Activated naive CD4-positive, alpha-beta T cell treated with anti-CD3 and anti-CD28 coated beads, Interleukin-2, amount 10 ng/mL, durations not matched to agents 7 days and 5 days (primary cell): ENCODE measurements at regions not wholly inside any gene's neighbourhood (a gene's known extent, or its start where the extent isn't known, plus 50 kb on each side); places are given as distances from the start of the nearest gene placed in this dataset.

Source experiments
- CTCF ChIA-PET: fragments of 350-600 bp; sonication (Branson Sonifier 250); formaldehyde crosslinking; loops from one replicate; lab custom pipeline; 2021; ENCODE audit warnings: antibody characterized with exemption; lab: Charles Lee
- DNase-seq: peaks from one replicate; pipeline ENCODE4 v3.0.0-alpha.2; 2020
- H3K27ac Mint-ChIP-seq: one replicate; pipeline ENCODE4 v1.8.0; 2021; ENCODE audit warnings: mild to moderate bottlenecking, moderate library complexity, mixed read lengths
- H3K27me3 Mint-ChIP-seq: one replicate; pipeline ENCODE4 v1.8.0; 2021; ENCODE audit warnings: mild to moderate bottlenecking, mixed read lengths
- H3K36me3 Mint-ChIP-seq: one replicate; pipeline ENCODE4 v1.8.0; 2021; ENCODE audit warnings: mixed read lengths
- H3K4me1 Mint-ChIP-seq: one replicate; pipeline ENCODE4 v1.8.0; 2021; ENCODE audit warnings: mixed read lengths
- H3K4me3 Mint-ChIP-seq: one replicate; pipeline ENCODE4 v1.8.0; 2021; ENCODE audit warnings: mild to moderate bottlenecking, moderate library complexity, mixed read lengths
- H3K9me3 Mint-ChIP-seq: one replicate; pipeline ENCODE4 v1.8.0; 2021; ENCODE audit warnings: mixed read lengths

DNA sequence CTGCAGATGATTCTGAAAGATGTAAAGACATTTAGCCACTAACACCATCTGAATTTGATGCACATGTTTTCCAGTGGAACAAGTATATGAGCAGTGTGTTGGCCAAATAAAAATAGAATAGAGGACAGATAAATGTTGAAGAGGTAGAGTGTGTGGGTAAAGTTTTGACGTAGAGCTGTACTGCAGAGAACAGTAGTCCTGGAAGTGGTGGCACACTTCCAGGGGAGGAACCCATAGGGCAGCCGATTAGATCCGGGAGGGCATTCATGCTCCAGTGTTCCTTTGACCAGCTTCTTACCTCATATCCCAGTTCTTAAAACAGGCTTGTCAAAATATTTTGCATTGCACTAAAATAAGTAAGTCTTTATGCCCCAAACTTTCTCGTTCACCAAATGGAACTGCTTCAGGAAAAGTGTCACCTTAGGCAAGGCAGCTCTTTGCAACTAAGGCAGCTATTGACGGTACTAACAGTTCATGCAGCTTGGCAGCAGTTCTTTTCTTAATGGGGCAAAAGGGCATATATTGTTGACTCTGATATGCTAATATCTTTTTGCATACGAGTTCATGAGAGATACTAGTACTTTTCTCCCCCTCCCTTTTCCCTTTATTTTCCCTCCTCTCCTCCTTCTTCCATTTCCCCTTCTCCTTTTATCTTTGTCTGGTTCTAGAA lies 429.3 kb upstream of the AZI2 start:
- no peaks in the 10 kb centered on the region for H3K27me3 Mint-ChIP-seq
- no peak overlapping the region for H3K4me3 Mint-ChIP-seq
- no peak overlapping the region for H3K27ac Mint-ChIP-seq
- no peak for DNase-seq
- H3K4me1 Mint-ChIP-seq: no peaks in the 10 kb centered on the region
- CTCF ChIA-PET: no interaction called here
- H3K36me3 Mint-ChIP-seq: no peaks in the 10 kb centered on the region
- H3K9me3 Mint-ChIP-seq: peaks cover 1% of the 10 kb centered on the region

DNA sequence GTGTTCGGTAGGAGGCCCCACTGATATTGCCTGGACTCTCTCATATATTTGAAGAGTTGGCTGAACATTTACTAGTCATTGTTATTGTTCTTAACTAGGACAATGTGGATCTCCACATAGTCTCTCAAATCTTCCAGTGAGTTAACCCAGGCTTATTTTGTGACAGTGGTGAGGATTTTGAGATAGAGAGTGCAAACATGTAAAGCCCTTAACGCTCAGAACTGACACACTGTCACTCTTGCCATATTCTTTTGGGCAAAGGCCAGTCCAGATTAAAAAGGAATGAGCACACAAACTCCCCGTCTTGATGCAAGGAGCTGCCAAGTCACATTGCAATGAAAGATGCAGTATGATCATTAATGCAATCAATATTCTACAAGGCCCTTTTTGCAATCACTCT lies 431.9 kb upstream of the AZI2 start:
- Mint-ChIP-seq H3K27ac (no peak overlapping the region), H3K4me3 (no peak overlapping the region), H3K4me1 (no peaks in the 10 kb centered on the region), H3K36me3 (no peaks in the 10 kb centered on the region), H3K27me3 (no peaks in the 10 kb centered on the region), H3K9me3 (no peaks in the 10 kb centered on the region)
- DNase-seq: no peak
- CTCF ChIA-PET: no interaction called here

DNA sequence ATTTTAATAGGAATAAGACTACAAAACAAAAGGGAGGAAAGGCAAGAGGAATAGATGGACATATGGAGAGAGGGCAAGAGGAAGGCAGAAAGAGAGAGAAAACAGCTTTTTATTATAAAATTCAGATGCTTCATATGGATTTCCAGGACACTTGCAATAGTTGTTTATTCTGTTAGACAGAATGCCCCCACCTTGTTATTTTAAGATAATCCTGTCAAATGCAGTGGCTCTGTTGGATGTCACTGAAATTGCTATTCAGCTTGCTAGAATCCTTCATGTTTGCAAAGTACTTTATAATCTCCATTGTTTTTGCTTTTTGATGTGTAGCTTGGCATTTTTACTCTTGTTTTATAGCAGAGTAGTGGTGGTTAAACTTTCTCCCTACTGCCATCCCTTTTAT lies 432.4 kb upstream of the AZI2 start:
- no peak overlapping the region for H3K4me3 Mint-ChIP-seq
- H3K27me3 Mint-ChIP-seq: no peaks in the 10 kb centered on the region
- H3K4me1 Mint-ChIP-seq: no peaks in the 10 kb centered on the region
- CTCF ChIA-PET: no interaction called here
- H3K36me3 Mint-ChIP-seq: no peaks in the 10 kb centered on the region
- no peaks in the 10 kb centered on the region for H3K9me3 Mint-ChIP-seq
- no peak for DNase-seq
- H3K27ac Mint-ChIP-seq: no peak overlapping the region

DNA sequence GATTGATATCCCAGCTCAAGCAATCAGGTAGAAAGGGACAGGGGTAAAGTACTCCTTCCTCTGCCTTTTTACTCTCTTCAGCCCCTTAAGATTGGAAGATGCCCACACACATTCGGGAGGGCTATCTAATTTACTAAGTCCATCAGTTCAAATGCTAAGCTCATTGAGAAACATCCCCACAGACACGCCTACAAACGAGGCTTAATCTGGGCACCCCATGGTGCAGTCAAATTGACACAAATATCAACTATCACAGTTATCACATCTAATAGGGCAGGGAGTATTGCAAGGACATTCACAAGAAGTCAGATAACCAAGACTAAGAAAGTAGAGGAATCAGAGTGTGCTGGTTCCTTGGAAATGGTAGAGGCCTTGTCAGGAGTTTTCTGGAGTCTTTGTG lies 437.8 kb upstream of the AZI2 start:
- no peaks in the 10 kb centered on the region for H3K9me3 Mint-ChIP-seq
- H3K4me3 Mint-ChIP-seq: no peak overlapping the region
- no peaks in the 10 kb centered on the region for H3K36me3 Mint-ChIP-seq
- CTCF ChIA-PET: no interaction called here
- no peaks in the 10 kb centered on the region for H3K4me1 Mint-ChIP-seq
- H3K27me3 Mint-ChIP-seq: no peaks in the 10 kb centered on the region
- DNase-seq: no peak
- no peak overlapping the region for H3K27ac Mint-ChIP-seq

DNA sequence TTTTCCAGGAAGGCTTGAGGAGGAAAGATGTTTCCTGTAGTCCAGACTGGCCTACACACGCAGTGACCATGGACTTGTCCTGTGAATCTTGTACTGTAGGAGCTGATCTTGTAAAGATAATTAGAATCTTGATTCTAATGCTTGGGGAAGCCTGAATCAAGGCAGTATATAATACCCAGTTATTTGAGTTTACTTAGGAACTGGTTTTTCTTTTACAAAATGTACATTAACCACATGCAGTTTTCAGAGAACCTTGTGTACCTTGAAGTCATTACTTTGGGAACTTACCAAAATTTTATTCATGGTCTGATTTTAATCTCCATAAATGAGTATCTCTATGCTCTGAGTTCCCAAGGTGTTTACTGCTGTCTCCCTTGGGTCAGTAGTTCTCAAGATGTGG lies 439.9 kb upstream of the AZI2 start:
- Mint-ChIP-seq H3K36me3 (no peaks in the 10 kb centered on the region), H3K4me1 (no peaks in the 10 kb centered on the region), H3K27me3 (no peaks in the 10 kb centered on the region), H3K27ac (no peak overlapping the region), H3K4me3 (no peak overlapping the region), H3K9me3 (no peaks in the 10 kb centered on the region)
- CTCF ChIA-PET: no interaction called here
- DNase-seq: no peak

DNA sequence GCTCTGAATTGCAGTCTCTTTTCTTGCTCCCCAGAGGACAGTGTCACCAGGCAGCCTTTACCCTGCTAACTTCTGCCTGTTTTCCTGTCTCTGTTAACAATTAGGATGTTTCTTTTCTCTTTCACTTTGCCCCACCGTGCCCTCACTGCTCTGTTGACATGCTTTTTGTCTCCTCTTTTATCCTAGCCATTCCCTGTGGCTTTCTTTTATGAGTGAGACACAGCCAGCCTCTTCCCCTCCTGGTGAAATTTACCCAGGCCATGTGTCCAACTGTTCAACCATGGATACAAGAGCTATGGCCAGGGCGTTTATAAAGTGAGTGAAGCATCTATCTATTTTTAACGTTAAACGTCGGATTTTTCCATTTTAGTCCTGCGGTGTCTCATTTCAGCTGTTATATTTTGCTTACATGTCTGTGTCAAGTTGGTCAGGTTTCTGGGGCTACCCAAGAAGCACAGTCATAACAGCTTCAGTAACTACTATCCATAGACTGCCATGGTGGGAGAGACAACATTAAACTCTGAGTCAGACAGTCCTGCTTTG lies 443.2 kb upstream of the AZI2 start:
- Mint-ChIP-seq H3K27ac (no peak overlapping the region), H3K36me3 (no peaks in the 10 kb centered on the region), H3K4me1 (no peaks in the 10 kb centered on the region), H3K9me3 (no peaks in the 10 kb centered on the region), H3K27me3 (no peaks in the 10 kb centered on the region), H3K4me3 (no peak overlapping the region)
- no peak for DNase-seq
- CTCF ChIA-PET: no interaction called here

DNA sequence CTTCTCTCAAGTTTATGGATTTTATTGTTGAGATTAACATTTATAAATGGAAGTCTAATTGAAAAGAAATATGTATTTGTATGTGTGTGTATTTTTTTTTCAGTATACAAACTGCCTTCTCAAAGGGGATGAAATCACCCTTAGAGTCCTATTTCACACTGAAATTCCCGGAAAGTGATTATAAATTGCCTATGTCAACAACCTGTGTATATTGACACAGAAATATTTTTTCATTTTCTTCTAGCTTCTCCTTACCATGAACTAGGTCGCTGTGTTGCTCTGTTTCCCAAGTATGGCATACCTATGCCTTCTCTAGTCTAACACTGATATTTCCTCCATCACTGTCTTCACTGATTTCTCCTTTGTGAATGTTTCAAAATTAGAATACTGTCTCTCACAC lies 444.0 kb upstream of the AZI2 start:
- CTCF ChIA-PET: no interaction called here
- H3K27ac Mint-ChIP-seq: no peak overlapping the region
- no peaks in the 10 kb centered on the region for H3K27me3 Mint-ChIP-seq
- H3K36me3 Mint-ChIP-seq: no peaks in the 10 kb centered on the region
- no peaks in the 10 kb centered on the region for H3K9me3 Mint-ChIP-seq
- no peak for DNase-seq
- H3K4me3 Mint-ChIP-seq: no peak overlapping the region
- H3K4me1 Mint-ChIP-seq: no peaks in the 10 kb centered on the region

DNA sequence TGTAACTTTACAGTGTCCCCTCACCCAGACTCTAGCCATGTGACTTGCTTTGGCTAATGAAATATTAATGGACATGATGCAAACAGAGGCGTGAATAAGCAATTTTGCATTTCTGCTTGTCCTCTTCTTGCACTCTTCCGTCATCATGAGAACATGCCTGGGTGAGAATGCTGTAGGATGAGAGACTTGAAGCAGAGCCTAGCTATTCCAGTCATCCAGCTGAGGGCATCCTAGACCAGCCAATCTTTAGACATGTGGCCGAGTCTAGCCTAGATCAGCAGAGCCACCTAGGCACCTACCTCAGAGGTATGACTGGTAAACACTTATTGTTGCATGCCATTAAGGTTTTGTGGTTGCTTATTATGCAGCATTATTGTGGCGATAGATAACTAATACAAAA lies 450.5 kb upstream of the AZI2 start:
- CTCF ChIA-PET: no interaction called here
- H3K4me1 Mint-ChIP-seq: no peaks in the 10 kb centered on the region
- H3K4me3 Mint-ChIP-seq: no peak overlapping the region
- H3K27ac Mint-ChIP-seq: no peak overlapping the region
- no peaks in the 10 kb centered on the region for H3K36me3 Mint-ChIP-seq
- DNase-seq: no peak
- H3K9me3 Mint-ChIP-seq: no peaks in the 10 kb centered on the region
- no peaks in the 10 kb centered on the region for H3K27me3 Mint-ChIP-seq

DNA sequence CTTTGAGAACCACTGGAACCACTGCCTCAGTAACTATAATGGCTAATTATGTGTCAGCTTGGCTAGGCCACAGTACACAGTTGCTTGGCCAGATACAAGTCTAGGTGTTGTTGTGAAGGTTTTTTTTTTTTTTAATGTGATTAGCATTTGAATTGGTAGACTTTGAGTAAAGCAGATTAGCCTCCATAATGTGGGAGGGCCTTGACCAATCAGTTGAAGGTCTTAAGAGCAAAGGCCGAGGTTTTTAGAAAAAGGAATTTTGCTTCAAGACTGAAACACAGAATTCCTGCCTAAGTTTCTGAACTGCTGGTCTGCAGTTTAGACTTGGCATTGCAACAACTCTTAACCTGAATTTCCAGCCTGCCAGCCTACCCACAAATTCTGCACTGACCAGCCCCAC lies 451.6 kb upstream of the AZI2 start:
- CTCF ChIA-PET: no interaction called here
- no peaks in the 10 kb centered on the region for H3K4me1 Mint-ChIP-seq
- H3K36me3 Mint-ChIP-seq: no peaks in the 10 kb centered on the region
- H3K9me3 Mint-ChIP-seq: no peaks in the 10 kb centered on the region
- H3K27ac Mint-ChIP-seq: no peak overlapping the region
- no peak for DNase-seq
- H3K4me3 Mint-ChIP-seq: no peak overlapping the region
- no peaks in the 10 kb centered on the region for H3K27me3 Mint-ChIP-seq

DNA sequence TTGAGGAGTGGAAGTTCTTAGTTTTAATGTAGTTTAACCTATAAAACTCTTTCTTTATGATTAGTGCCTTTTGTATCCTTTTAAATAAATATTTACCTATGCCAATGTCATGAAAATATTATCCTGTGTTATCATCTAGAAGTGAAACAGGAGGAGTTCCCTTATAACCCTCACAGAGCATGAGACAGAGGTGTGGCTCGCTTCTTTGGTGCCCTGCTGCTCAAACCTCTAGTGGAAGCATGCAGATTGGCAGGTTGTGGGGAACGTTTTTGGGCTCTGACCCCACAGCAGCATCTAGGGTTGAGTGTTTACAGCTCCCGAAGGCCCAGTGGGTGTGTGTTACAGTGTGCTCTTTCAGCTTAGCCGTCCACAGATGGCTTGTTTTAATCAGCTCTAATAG lies 459.4 kb upstream of the AZI2 start:
- Mint-ChIP-seq H3K27ac (no peak overlapping the region), H3K4me3 (no peak overlapping the region)
- CTCF ChIA-PET: no interaction called here

DNA sequence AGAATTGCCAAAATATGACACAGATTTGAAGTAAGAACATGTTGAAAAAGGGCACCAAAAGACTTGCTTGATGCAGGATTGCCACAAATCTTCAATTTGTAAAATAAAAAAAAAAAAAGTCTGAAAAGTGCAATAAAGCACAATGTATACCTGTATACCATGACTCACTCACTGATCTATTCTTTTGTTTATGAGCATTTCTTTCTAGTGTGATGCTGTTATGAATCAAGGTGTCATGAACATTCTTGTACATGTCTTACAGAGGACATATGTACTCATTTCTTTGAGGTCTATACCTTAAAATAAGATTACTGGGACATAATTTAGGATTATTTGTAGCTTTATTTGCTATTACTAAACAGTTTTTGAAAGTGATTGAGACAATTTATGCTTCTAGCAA lies 464.9 kb upstream of the RBMS3 start:
- CTCF ChIA-PET: no interaction called here
- DNase-seq: no peak
- Mint-ChIP-seq H3K4me1 (no peaks in the 10 kb centered on the region), H3K36me3 (no peaks in the 10 kb centered on the region), H3K27ac (no peak overlapping the region), H3K27me3 (no peaks in the 10 kb centered on the region), H3K9me3 (no peaks in the 10 kb centered on the region), H3K4me3 (no peak overlapping the region)

More for the DNA sequence above, 459.4 kb upstream of the AZI2 start:
- Mint-ChIP-seq H3K36me3 (no peaks in the 10 kb centered on the region), H3K9me3 (peaks cover 2% of the 10 kb centered on the region), H3K4me1 (no peaks in the 10 kb centered on the region), H3K27me3 (no peaks in the 10 kb centered on the region)
- DNase-seq: no peak

DNA sequence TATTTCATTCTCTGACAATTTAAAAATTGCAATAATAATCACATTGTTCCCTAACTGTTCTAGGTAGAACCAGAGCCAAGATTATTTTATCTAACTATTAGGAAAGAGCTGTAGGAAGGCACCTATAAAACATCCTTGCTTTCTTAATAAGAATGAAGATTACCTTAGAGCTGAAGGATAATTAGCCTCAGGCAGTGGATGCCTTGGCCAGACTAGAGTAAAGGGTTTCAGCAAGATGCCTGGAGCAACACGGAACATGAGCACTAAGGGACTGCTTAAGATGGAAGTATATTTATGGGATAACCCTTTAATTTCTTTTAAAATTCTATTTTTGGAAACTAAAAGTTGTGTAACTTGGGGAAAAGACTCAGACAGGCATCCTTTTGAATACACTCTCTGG lies 456.6 kb upstream of the RBMS3 start:
- no peak overlapping the region for H3K4me3 Mint-ChIP-seq
- no peak overlapping the region for H3K27ac Mint-ChIP-seq
- H3K4me1 Mint-ChIP-seq: no peaks in the 10 kb centered on the region
- no peaks in the 10 kb centered on the region for H3K27me3 Mint-ChIP-seq
- no peak for DNase-seq
- no peaks in the 10 kb centered on the region for H3K9me3 Mint-ChIP-seq
- CTCF ChIA-PET: no interaction called here
- no peaks in the 10 kb centered on the region for H3K36me3 Mint-ChIP-seq

DNA sequence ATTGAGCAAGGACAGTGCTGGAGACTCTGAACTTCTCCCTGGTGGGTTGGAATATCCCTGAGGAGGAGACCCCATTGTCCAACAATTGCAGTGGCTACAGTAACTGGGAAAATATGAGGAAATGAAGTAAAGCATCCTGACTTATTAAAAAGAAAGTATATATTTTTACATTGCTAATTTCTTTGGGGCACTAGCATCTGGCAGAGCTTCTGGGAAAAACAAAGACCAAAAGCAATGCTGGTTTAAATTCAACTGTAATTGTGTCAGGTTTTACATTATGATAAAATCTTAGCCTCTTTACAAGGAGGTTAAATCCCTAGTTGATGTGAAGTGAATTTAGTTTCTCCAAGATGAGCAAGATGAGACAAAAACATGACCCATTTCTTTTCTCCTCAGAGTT lies 454.0 kb upstream of the RBMS3 start:
- no peak for DNase-seq
- no peak overlapping the region for H3K4me3 Mint-ChIP-seq
- H3K27me3 Mint-ChIP-seq: no peaks in the 10 kb centered on the region
- no peaks in the 10 kb centered on the region for H3K9me3 Mint-ChIP-seq
- CTCF ChIA-PET: no interaction called here
- no peaks in the 10 kb centered on the region for H3K4me1 Mint-ChIP-seq
- no peaks in the 10 kb centered on the region for H3K36me3 Mint-ChIP-seq
- no peak overlapping the region for H3K27ac Mint-ChIP-seq

DNA sequence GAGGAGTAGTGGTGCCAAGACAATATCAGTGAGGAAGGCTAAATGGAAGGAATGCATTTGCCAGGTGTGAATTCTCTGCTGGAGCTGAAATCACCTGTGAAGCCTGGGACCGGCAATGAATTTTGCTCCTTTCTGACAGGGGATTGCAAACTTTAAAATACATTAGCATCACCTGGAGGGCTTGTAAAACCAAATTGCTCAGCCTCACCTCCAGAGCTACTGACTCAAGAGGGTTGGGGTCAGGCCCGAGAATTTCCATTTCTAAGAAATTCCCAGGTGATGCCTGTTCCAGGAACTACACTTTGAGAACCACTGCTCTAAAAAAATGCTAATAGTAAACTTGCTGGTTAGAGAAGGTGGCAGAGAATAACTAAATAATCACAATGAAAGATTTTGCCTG lies 445.6 kb upstream of the RBMS3 start:
- H3K4me1 Mint-ChIP-seq: no peaks in the 10 kb centered on the region
- CTCF ChIA-PET: no interaction called here
- DNase-seq: no peak
- no peak overlapping the region for H3K4me3 Mint-ChIP-seq
- H3K36me3 Mint-ChIP-seq: no peaks in the 10 kb centered on the region
- no peak overlapping the region for H3K27ac Mint-ChIP-seq
- H3K27me3 Mint-ChIP-seq: peaks cover 3% of the 10 kb centered on the region
- no peaks in the 10 kb centered on the region for H3K9me3 Mint-ChIP-seq

DNA sequence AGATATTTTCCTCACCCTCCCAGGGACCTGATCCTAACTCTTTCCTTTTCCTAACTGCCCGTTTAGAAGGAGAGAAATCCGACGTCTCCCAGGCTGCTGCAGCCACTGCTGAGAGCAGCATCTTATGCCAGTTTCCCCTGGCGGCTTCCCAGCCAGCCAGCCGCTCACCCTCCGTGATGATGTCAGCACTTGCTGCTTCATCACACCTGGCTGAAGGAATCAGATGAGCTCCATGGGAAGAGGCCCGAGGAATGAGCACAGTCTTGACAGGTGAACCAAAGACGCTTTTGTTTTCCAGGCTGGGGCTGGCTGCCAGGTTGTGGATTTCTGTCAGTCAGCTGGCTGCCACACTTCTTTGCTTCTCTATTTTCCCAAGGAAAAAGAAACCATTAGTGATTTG lies 445.1 kb upstream of the RBMS3 start:
- Mint-ChIP-seq H3K4me1 (no peaks in the 10 kb centered on the region), H3K4me3 (no peak overlapping the region), H3K36me3 (no peaks in the 10 kb centered on the region), H3K27ac (no peak overlapping the region), H3K9me3 (no peaks in the 10 kb centered on the region), H3K27me3 (peaks cover 3% of the 10 kb centered on the region)
- CTCF ChIA-PET: no interaction called here
- no peak for DNase-seq

DNA sequence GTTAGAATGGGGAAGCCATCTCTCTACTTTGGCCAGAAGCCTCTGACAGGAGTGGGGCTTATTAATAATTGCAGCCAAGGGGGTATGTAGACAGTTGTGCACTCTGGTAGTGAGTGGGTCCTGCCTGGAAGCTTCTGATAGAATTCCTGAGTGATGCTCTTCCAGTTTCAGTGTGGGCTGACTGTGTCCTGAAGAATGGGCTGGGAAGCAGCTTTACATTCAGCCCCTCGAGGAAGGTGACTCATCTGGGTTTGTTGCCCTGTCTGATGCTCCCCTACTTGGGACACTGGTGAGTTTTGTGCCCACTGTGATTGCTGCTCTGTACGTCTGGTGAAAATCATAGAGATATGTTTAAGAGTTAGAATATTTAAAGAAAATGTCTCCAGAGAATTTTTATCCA lies 444.7 kb upstream of the RBMS3 start:
- Mint-ChIP-seq H3K4me3 (no peak overlapping the region), H3K4me1 (no peaks in the 10 kb centered on the region), H3K27ac (no peak overlapping the region), H3K27me3 (peaks cover 3% of the 10 kb centered on the region), H3K9me3 (no peaks in the 10 kb centered on the region), H3K36me3 (no peaks in the 10 kb centered on the region)
- CTCF ChIA-PET: no interaction called here
- DNase-seq: no peak
